ENCODE measurements at regions not wholly inside any gene's neighbourhood (a gene's known extent, or its start where the extent isn't known, plus 50 kb on each side); places are given as distances from the start of the nearest gene placed in this dataset.
A peak's percentile ranks its signal among the peaks of the same experiment; 100 is the strongest.

GRCh38 chr12:77609016-77609415, 221.7 kb upstream of the NAV3 start:
- Histone ChIP-seq H3K79me2 (ENCODE audit: insufficient read depth) (0 out of 2 replicates have a peak, but pooled peaks cover 2% of the 10 kb centered on the region), H3K4me3 (ENCODE audit: low read depth in 2 of 2, low read length in 1 of 2) (no peak overlapping the region; a peak in 1 of 4 replicates), H3K9me3 (no peaks in the 10 kb centered on the region), H3K9me2 (no peaks in the 10 kb centered on the region), H3K27me3 (ENCODE audit: insufficient read depth) (no peaks in the 10 kb centered on the region), H3K27ac (ENCODE audit: low read depth in 2 of 2, low read length in 1 of 2) (peak overlapping the region in 1 of 2 experiments; percentile 65; a peak in 1 of 4 replicates), H3K4me1 (ENCODE audit: control insufficient read depth in 1 of 2, insufficient read depth in 2 of 2, low read depth in 1 of 2, low read length in 1 of 2) (no peaks in the 10 kb centered on the region), H2AFZ (ENCODE audit: low read depth) (no peak overlapping the region), H3K36me3 (replicated peaks in 1 of 2; ENCODE audit: control insufficient read depth in 1 of 2, insufficient read depth in 2 of 2, low read length in 1 of 2) (peaks cover 0 to 5% of the 10 kb centered on the region in 2 experiments), H3K4me2 (peak overlapping the region; percentile 39; the same call in 1 of the 2 replicates), H4K20me1 (ENCODE audit: insufficient read depth) (no peaks in the 10 kb centered on the region), H3K9ac (no peak overlapping the region), H3F3A (replicated peaks; ENCODE audit: insufficient read depth) (no peaks in the 10 kb centered on the region)
- 29% methylated on average over 2 of the region's 2 CpGs for WGBS (ENCODE audit: low lambda C conversion rate)
- ChIA-PET POLR2A (no interaction called here), CTCF (no interaction called here)
- TF ChIP-seq ELF1 (IDR thresholded peaks at IDR 0.05), result no peak
- no peak for TF ChIP-seq TAF1 (IDR thresholded peaks at IDR 0.05; ENCODE audit: borderline replicate concordance, low read depth, low read length)
- no peak for DNase-seq

GRCh38 chr12:77608271-77608824, 222.3 kb upstream of the NAV3 start:
- H3K9ac ChIP-seq, result no peak overlapping the region
- no peaks in the 10 kb centered on the region for H3K27me3 ChIP-seq (ENCODE audit: insufficient read depth)
- POLR2A ChIA-PET, result no interaction called here
- H4K20me1 ChIP-seq (ENCODE audit: insufficient read depth), result no peaks in the 10 kb centered on the region
- no peak overlapping the region for H2AFZ ChIP-seq (ENCODE audit: low read depth)
- CTCF ChIA-PET, result no interaction called here
- H3K79me2 ChIP-seq (ENCODE audit: insufficient read depth), result 0 out of 2 replicates have a peak, but pooled peaks cover 2% of the 10 kb centered on the region
- no peaks in the 10 kb centered on the region for H3K4me1 ChIP-seq (ENCODE audit: control insufficient read depth in 1 of 2, insufficient read depth in 2 of 2, low read depth in 1 of 2, low read length in 1 of 2)
- H3F3A ChIP-seq (replicated peaks; ENCODE audit: insufficient read depth), result no peaks in the 10 kb centered on the region
- H3K4me2 ChIP-seq, result peak overlapping the region; percentile 39; the same call in 1 of the 2 replicates
- H3K4me3 ChIP-seq (ENCODE audit: low read depth in 2 of 2, low read length in 1 of 2), result no peak overlapping the region
- H3K9me3 ChIP-seq, result no peaks in the 10 kb centered on the region
- no peaks in the 10 kb centered on the region for H3K9me2 ChIP-seq
- peak overlapping the region; percentile 9 to 43; a peak in 2 of 4 replicates for H3K27ac ChIP-seq (ENCODE audit: low read depth in 2 of 2, low read length in 1 of 2)
- TF ChIP-seq IRF3 (IDR thresholded peaks at IDR 0.05; ENCODE audit: low read depth, low read length), result no peak
- TF ChIP-seq PBX3 (IDR thresholded peaks at IDR 0.05), result peak; percentile 43
- no peak for TF ChIP-seq SMC3 (IDR thresholded peaks at IDR 0.05; ENCODE audit: low read depth, low read length)
- 0 out of 4 replicates have a peak, but pooled peaks of 1 of the 2 experiments have one; percentile 6 for TF ChIP-seq EP300 (IDR thresholded peaks at IDR 0.05; ENCODE audit: borderline replicate concordance in 1 of 2, low read depth in 1 of 2, low read length in 1 of 2)
- no peak for TF ChIP-seq NRF1 (IDR thresholded peaks at IDR 0.05; ENCODE audit: low read depth, low read length)
- TF ChIP-seq MAX (IDR thresholded peaks at IDR 0.05; ENCODE audit: low read depth), result no peak
- no peak for TF ChIP-seq JUND (IDR thresholded peaks at IDR 0.05)
- no peak for TF ChIP-seq CTCF (IDR thresholded peaks at IDR 0.05)
- peak; percentile 35 for TF ChIP-seq TCF12 (IDR thresholded peaks at IDR 0.05)
- peaks cover 0 to 5% of the 10 kb centered on the region in 2 experiments for H3K36me3 ChIP-seq (replicated peaks in 1 of 2; ENCODE audit: control insufficient read depth in 1 of 2, insufficient read depth in 2 of 2, low read length in 1 of 2)
- DNase-seq, result no peak
